GM23338 (cell line): ENCODE measurements at regions not wholly inside any gene's neighbourhood (a gene's known extent, or its start where the extent isn't known, plus 50 kb on each side); places are given as distances from the start of the nearest gene placed in this dataset.

Source experiments
- CREB1 ChIP-seq: fragments of 250-450 bp; sonication (Bioruptor Pico); IDR thresholded peaks from 2 replicates; pipeline ENCODE4 v1.5.0; 2020; ENCODE audit warnings: low read depth, mild to moderate bottlenecking, moderate library complexity
- EZH2 ChIP-seq: fragments of 200-600 bp; sonication (generic); IDR thresholded peaks from one replicate; pipeline ENCODE4 v1.8.0; 2017; ENCODE audit warnings: antibody characterized with exemption, mild to moderate bottlenecking, low read depth; ENCODE audit not compliant: unreplicated experiment
- EZH2phosphoT487 ChIP-seq: fragments of 200-600 bp; sonication (generic); IDR thresholded peaks from one replicate; pipeline ENCODE4 v1.8.1; 2018; ENCODE audit warnings: antibody characterized with exemption; ENCODE audit not compliant: unreplicated experiment
- JUNB ChIP-seq: IDR thresholded peaks from one replicate; pipeline ENCODE4 v1.6.1; 2016; ENCODE audit warnings: antibody characterized with exemption; ENCODE audit not compliant: unreplicated experiment
- POLR2AphosphoS5 ChIP-seq: IDR thresholded peaks from 2 replicates; pipeline ENCODE4 v1.6.1; 2016; ENCODE audit warnings: antibody characterized with exemption, low read depth
- ZNF331 ChIP-seq: fragments of 250-450 bp; sonication (Bioruptor Pico); IDR thresholded peaks from 2 replicates; pipeline ENCODE4 v1.5.0; 2020; ENCODE audit warnings: low read depth, mild to moderate bottlenecking, moderate library complexity
- TF ChIP-seq, protein P1 (sequence below), 2 experiments: fragments of 200-600 bp in 1 of 2; sonication (generic) in 1 of 2; conservative IDR thresholded peaks; 2 replicates each; pipeline versions ENCODE4 v1.5.1 to v1.6.1; 2016 to 2017; ENCODE audit warnings: antibody characterized with exemption in 2 of 2, low read depth in 2 of 2, mild to moderate bottlenecking in 2 of 2, moderate library complexity in 1 of 2

DNA sequence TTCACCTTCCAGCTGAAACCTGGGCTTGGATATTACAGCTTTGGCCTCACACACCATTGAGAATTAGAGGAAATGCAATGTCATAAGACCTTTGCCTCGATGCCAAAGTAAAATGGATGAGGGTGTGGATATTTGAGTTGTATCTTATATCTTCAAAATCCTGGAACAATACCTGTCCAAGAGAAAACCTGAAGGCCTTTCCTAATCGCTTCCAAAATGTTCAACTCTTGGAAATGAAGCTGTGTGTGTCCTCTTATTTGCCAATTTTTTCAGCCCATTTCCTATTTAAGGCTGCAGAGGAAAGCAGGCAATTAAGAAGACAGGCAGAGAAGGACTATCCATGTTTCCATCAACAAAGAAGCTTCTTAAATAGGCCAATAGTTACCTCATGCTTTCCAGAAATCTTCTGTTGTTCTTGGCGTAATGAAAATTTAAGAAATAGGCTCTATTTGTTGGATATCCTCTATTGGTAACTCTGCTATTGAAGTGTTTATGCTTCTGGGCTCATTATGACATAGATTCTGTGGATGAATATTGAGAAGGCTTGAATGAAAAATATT, 99.5 kb upstream of the ZBTB20 start:
- TF ChIP-seq, protein P1, sequence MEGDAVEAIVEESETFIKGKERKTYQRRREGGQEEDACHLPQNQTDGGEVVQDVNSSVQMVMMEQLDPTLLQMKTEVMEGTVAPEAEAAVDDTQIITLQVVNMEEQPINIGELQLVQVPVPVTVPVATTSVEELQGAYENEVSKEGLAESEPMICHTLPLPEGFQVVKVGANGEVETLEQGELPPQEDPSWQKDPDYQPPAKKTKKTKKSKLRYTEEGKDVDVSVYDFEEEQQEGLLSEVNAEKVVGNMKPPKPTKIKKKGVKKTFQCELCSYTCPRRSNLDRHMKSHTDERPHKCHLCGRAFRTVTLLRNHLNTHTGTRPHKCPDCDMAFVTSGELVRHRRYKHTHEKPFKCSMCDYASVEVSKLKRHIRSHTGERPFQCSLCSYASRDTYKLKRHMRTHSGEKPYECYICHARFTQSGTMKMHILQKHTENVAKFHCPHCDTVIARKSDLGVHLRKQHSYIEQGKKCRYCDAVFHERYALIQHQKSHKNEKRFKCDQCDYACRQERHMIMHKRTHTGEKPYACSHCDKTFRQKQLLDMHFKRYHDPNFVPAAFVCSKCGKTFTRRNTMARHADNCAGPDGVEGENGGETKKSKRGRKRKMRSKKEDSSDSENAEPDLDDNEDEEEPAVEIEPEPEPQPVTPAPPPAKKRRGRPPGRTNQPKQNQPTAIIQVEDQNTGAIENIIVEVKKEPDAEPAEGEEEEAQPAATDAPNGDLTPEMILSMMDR (conservative IDR thresholded peaks at IDR 0.05; ENCODE audit: low read depth in 2 of 2), result no peak
- no peak for TF ChIP-seq POLR2AphosphoS5
- TF ChIP-seq CREB1, result no peak
- no peak for TF ChIP-seq JUNB
- no peak for TF ChIP-seq EZH2
- TF ChIP-seq ZNF331, result no peak
- TF ChIP-seq EZH2phosphoT487, result no peak
